C4-2B (cell line): ENCODE measurements at regions not wholly inside any gene's neighbourhood (a gene's known extent, or its start where the extent isn't known, plus 50 kb on each side); places are given as distances from the start of the nearest gene placed in this dataset.

ENCODE experiments used
- CTCF ChIP-seq: fragments of 450-650 bp; conservative IDR thresholded peaks from 2 replicates; pipeline ENCODE4 v1.5.1; 2017; ENCODE audit warnings: mild to moderate bottlenecking
- ZFX ChIP-seq: fragments of 450-650 bp; IDR thresholded peaks from 2 replicates; pipeline ENCODE4 v1.6.1; 2017

GRCh38 chr13:38538422-38538821, 148.5 kb upstream of the FREM2 start:
- TF ChIP-seq CTCF (no peak), ZFX (no peak)
